Activated T-cell treated with anti-CD3 and anti-CD28 coated beads, Interleukin-2, amount 50 U/mL, for 1 hour (primary cell): ENCODE measurements at regions not wholly inside any gene's neighbourhood (a gene's known extent, or its start where the extent isn't known, plus 50 kb on each side); places are given as distances from the start of the nearest gene placed in this dataset.
"Not testable (repeated sequence)": the region's sequence is repeated elsewhere in the genome, so short reads cannot be mapped to it uniquely, and the experiment has no call there.

Experiments used
- DNase-seq: peaks from one replicate; pipeline ENCODE4 v3.0.0-alpha.2; 2020

DNA sequence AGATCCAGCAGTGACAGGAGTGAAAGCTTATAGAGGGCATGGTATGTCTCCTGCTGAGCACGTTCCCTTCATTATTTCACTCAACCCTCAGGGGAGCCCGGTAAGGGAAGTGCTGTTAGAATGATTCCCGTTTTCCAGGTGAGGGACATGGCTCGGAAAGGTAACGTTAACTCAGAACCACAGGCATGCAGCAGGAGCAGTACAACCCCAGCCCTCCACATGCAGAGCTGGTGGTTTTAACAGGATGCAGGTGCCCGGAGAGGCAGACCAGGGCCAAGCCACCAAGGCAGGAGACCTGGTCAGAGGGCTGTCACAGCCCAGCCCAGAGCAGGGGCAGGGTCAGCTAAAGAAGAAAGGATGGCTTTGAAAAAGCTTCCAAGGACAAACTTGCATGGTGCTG is 268.5 kb downstream of the SH3BP4 start:
- no peak for DNase-seq

DNA sequence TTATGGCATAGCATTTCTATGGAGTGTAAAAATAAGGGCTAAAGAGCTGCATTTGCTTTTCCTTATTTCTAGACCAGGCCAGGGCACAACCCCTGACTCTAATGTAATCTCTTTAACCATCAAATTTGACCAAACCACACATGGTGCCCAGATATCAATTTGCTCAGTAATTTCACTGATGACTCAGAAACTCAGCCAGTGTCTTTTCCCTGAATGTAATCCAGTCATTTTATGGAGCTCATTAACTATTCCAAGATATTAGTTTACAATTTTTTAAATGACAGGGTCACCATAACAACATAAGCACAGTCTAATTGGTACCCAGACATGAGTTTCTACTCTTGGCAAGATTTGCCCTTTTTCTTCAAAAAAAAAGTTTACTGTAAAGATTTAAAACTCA is 270.8 kb upstream of the AGAP1 start:
- DNase-seq: no peak

DNA sequence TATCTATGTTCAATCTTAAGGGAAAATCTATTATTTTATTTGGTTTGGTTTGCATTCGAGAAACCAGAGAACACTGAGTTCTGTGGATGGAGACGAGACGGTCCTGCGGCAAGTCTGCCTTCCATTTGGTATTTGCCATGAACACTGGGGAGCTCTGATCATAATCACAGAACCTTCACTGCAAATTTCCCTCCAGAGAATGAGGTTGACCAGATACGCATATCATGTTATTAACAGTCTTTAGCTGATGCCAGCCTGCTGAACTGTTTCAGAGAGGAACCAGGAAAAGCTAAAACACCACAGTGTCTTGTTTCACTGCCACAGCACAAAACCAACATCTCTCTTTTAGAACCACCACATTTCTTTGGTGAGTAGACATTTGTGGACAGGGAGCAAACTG is 269.4 kb upstream of the AGAP1 start:
- no peak for DNase-seq

DNA sequence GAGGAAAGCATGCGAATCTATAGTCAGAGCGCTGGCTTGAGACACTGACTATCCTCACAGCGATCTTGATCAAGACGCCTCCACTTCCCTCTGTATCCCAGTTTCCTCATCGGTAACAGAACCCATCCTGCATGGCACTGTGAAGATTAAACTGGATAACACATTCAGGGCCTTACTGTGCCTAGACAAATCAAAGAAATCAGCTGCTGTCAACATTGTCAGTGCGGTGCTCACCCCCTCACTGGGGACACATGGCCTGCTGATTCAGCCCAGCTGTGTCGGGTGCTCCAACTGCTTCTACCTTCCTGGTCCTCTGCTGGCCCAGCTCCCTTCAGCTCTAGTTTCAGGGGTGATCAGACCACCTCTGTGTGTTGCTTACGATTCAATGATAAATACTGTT is 268.6 kb upstream of the AGAP1 start:
- DNase-seq: no peak

DNA sequence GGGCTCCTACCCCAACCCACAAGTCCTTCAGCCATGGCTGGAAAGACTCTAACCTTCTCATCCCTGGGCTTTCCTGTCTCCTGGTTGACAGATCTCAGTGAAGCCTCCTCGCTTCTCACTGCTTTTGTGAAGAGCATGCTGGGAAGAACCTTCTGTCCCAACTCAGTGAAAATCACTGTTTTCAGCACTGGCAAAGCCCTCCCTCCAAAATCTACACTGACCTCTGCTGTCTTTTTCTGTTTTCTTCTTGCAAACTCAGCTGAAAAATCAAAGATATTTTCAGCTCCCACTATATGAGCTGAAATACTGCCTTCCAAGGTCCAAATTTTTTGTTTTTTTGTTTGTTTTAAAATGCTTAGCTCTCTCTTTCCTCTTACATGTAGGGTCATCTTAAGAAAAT is 266.3 kb upstream of the AGAP1 start:
- no peak for DNase-seq

DNA sequence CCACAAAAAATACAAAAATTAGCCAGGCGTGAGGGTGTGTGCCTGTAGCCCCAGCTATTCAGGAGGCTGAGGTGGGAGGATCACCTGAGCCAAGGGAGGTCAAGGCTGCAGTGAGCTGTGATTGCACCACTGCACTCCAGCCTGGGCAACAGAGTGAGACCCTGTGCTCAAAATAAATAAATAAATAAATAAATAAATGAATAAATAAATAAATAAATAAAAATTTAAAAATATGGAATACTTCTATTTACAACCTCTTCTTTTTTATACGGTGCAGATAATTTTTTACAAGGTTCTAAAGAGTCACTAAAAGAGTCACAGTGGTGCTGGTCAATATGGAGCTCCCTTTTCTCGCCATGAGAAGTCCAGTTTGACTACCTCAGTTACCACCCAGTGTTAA is 265.4 kb upstream of the AGAP1 start:
- DNase-seq: not testable (repeated sequence)

DNA sequence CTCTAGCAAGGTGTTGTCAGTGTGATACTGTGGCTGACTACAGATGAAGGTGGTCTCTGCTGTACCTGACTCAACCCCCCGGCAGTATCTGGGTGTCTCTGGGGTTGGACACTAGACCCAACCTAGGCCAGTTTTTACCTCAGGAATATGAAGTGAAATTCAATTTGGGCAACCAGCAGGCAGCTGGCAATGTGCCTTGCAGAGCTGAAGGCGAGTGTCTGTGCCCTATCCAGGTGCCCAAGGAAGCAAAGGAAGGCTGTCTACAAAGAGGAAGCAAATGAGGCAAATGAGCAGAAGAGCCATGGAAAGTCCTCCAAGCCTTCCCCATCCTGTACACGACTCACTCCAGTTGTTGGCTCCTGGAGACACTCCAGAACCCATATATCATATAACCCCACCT is 264.6 kb upstream of the AGAP1 start:
- no peak for DNase-seq

DNA sequence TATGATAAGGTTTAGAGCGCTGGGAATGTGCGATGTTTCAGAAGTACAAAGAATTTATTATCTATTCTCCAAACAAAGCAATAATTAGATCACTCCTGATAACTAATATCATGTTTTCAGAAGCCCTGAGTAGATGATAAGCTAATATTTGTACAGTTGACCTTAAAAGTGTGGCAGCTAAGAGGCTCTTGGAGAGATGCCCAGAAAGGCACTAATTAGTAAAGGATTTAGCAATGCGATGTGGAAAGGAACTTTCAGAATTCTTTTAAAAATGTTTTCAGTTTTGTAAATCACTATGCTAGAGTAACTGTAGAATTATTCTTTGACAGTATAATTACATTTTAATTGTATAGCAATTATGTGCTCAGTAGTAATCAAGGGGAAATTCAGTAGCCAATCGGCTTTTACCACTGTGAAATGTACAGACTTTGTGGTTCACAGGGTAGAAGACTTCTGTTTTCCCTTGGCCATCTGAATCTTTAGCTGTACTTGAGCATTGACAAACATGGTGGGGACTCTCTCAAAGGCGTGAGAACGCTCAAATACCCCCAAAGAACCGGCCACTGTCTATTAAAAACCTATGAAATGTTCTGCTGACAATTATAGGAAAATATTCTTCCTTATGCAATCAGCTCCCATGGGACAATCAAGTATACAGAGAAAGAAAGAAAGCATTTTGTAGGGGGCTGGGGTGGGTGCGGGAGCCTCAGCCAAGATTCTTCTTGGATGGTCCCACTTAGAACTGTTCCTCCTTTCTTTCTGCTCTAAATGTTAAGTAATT is 262.8 kb upstream of the AGAP1 start:
- no peak for DNase-seq

DNA sequence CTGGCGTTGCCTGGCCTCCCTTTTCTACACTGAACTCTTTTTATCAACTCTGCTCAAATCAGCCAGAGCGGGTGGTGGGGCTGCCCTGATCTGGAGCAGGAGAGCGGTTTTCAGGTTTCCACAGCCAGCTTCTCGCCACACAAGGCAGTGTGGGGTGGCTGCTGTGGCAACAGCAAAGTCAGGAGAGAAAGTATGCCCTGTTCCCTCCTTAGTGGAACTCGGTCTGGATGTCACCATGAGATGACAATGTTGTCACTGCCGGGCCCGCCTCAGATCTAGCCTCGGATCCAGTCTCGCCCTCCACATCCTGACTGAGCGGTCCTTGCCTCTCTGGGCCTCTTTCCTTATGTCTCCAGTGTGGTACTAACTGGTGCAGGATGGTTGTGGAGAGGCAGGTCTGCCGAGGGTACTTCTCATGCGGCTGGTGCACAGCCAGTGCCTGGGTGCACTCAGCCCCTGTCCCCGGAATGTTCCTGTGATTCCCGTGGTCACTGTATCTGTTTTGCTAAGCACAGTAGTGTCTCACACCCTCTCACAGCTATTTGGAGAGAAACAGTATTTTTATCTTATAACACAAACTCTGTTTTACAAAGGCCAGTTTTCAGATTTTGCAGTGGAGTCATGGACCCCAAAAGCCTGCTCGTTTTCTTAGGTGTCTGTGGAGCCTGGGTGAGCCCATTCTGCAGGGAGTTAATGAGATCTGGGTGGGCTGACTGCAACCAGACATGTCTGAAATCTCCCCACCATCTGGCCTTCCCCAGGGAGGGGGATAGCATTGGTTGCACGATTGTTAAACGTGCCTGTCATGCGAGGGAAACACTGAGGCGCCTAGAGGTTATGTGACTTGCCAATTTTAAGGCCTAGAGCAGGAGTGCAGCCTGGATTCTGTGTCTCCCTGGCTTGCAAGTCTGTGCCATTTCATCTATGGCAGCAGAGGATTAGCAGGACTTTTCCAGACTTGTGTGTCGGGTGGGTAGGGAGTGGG is 261.1 kb upstream of the AGAP1 start:
- DNase-seq: no peak

DNA sequence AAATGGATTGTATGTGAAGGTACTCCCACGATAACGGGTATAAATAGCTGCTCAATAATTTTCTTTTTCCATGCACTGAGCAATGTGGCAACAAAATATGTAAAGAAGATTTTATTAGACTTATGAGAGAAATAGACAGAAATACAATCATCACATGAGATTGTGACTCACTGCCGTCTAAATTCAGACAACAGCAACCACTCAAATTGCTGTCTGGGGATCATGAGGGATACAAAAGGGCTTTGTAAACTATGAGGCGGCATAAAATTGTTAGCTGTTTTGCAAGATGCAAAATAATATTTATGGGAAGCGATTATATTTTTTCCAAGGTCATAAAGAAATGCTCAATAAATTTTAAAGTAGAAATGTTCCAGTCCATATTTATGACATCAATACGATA is 259.1 kb upstream of the AGAP1 start:
- no peak for DNase-seq

DNA sequence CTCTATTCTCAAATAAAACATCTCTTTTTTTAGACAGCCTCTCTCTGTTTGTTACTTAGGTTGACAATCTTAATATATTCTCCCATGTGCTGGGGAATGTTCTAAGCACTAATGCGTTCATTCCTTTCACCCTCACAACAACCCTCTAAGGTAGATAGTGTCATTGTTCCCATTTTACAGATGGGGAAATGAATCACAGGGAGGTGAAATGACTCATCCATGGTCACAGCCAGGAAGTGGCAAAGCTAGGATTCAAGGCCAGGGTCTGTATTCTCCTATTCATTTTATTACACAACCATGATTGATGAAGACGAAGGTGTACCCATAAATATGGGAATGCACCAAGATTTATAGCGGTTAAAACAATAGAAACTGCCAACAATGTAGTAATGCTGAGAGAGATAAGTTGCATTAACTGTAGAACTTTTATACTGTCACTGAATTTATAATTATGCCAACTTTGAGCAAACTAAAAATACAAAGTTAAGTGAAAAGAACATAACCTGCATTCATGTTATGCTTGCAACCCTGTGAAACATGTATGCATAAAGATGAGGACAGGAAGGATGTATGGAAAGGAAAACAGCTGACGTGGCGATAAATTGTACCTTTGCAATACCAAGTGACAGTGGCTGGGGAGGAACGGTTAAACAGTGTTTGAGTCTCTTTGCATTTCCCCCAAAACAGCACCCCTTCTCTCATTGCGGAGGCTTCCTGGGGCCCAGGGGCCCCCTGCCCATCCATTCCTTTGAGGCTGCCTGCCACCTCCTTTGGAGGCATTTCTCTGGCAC is 257.7 kb upstream of the AGAP1 start:
- no peak for DNase-seq

DNA sequence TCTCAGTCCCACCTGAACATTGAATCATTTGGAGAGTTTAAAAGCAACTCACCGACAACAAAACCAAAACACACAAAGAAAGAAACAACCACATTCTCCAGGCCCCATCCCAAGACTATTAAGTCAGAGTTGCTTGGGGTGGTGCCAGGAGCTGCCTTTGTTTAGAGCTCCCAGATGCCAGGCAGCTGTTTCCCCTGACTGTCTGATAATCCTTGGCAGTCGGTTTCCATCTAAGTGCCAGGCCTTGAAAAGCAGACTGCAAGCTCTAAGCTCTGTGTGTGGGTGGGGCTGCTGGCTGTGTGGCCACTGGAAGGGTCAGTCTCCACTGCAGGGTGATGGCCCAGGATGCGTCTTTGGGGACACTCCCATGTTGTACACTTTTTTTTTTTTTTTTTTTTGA is 255.3 kb upstream of the AGAP1 start:
- no peak for DNase-seq

DNA sequence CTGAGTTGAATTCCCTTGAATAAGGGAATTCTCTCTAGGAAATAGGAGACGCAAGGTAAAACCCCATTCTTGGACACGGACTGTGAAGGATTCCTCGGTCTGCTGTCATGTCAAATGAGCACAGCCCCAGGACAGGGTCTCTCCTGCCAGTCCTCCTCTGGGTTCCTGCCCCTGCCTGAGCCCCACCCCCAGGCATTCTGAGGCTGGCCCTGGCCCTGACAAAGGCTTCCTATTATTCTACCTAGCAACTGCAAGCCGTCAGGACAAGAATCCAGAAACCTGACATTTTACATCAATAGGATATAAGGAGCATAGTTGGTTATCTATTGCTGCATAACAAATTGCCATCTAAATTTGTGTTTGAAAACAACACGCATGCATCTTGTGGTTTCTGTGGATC is 253.3 kb upstream of the AGAP1 start:
- DNase-seq: no peak

DNA sequence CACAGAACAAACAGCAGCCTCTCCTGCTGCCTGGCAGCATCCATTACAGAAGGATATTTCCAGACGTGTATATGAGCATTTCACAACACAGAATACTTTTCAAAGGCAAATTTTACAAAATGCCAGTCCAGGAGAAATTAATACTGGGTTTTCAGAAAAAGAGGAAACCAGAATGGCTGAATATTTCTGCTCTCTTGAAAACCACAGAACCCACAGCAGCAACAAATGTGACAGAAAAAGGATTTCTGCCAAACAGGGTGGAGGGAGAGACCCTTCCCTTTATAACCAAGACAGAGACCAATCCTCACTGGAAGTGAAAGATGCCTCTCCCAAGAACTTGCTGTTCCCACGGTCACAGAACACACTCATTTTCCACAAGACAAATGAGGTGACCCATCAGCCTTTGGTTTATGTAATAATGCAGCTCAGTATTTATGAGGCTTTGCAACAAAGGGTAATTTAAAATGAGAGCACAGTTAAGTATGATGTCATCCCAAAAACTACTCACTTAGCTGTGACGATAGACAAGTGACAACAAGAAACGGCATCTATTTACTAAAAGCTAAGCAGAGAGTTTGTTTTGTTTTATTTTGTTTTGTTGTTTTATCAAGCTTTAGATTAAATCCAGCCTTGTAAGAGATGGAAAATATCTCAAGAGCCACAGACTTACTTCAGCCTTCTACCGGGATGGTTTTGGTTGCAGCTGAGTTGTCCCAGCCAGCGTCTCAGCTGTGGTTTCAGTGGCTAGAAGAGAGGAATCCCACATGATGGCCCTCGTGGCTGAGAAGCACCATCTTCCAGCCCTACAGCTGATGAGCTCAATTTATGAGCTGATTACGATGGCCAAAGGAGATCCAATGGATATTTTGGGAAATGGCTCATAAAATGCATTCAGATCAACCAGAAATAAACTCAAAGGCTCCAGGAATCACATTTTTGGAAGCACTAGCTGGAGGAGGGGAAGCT is 249.3 kb upstream of the AGAP1 start:
- no peak for DNase-seq

DNA sequence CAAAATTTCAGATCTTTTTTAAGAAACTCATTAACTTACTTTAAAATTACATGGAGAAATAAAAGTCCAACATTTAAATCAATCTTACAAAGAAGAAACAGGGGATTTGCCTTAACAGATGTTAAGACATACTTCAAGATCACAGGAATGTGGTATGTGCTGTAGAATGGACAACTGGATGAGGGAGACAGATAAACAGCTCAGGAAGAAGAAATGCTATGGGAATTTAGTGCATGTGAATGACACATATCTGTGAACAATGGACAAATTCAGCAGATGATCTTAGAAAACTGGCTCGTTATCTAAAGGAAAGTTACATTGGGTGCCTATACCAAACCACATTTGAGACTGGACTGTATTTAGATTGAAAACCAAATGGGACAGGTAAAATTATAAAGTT is 246.8 kb upstream of the AGAP1 start:
- DNase-seq: no peak

DNA sequence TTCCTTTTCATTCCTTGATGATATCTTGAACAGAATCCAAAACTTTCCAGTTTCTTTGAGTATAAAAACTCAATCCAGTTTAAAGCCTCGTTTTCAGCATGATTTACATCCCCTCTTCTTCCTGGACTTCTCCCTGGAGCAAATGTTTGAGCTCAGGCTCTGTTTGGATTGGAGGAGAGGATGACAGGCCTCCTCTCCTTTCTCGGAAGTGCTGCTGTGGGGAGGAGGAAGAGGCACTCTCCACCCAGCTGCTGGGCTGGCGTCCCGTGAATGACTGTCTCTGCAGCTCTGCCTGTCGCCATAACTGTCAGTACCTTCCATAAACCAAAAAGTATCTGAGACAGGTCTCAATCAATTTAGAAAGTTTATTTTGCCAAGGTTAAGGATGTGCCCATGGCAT is 238.2 kb upstream of the AGAP1 start:
- DNase-seq: no peak

DNA sequence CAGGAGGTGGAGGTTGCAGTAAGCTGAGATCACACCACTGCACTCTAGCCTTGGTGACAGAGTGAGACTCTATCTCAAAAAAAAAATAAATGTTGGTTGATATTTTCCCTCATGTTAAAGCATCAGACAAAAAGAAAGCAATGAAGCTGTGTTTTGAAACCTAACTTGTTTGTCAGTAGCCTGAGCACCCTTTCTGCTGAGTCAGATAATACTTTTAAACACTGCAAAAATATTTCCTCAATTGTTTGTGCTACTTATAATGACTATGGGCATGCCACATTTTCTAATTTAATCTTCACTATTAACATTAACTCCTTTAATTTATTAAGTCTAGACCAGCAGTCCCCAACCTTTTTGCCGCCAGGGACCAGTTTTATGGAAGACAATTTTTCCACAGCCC is 236.3 kb upstream of the AGAP1 start:
- DNase-seq: no peak

DNA sequence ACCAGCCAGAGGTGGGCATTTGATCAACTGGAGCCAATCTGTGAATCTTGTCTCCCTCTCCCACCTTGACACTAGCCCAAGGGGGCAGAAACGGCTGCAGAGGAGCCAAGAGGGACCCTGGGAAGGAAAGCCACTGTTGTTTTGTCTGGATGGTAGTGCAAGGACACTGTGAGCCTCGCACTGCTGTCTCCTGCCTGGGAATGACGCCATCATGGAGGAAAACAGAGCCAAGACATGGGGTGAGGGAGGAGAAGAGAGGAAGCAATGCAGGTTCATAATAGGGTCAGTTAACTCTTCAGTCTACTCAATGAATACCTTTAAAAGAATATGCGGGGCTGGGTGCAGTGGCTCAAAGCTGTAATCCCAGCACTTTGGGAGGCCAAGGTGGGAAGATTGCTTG is 231.1 kb upstream of the AGAP1 start:
- no peak for DNase-seq

DNA sequence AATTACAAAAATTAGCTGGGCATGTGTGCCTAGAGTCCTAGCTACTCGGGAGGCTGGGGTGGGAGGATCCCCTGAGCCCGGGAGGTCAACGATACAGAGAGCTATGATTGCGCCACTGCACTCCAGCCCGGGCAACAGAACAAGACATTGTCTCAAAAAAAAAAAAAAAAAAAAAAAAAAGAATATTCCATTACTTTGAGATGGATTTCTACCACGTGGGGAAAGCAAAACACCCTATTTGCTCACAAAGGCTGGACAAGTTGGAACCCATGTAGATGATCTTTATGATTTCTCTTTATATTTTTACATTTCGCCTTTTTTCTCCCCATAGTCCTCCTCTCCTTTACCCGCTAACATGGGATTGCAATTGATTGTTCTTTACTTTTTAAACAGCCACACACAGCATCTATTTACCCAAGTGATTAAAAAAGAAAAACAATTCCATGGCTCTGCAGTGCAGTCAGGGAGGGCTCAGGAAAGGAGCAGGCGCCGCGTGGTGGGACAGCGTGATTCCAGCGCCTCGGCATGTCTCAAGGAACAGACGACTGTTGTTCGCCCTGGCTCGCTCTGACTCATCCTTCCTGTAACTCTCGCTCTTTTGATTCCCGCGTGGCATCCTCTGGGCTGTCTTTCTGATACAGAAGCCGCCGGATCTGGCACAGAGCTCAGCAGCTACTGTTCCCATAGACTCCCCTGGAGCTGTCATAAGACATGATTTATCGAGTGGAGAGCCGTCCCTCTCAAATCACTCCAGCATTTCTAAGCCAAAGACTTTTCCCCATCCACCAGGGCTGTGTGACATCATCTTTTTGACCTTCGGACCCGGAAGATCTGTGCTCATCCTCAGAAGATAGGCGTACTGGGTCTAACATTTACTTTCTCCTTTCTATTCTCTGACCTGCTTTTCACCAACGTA is 230.4 kb upstream of the AGAP1 start:
- DNase-seq: no peak

DNA sequence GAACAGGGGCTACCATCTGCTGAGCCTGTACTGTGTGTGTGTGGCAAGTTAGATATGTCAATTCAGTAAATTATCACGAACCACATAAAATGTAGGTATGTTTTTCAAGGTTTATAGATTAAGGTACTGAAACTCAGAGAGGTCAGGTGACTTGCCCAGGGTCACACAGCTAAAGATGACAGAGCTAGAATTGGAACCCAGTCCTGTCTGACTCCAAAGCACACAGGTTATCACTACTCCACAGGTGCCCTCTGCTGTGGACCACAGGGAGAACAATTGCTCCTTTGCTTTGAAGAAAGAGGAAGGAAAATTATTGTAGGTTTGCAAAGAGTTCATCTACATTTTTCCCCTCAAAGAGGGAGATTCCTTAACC is 229.7 kb upstream of the AGAP1 start:
- no peak for DNase-seq

DNA sequence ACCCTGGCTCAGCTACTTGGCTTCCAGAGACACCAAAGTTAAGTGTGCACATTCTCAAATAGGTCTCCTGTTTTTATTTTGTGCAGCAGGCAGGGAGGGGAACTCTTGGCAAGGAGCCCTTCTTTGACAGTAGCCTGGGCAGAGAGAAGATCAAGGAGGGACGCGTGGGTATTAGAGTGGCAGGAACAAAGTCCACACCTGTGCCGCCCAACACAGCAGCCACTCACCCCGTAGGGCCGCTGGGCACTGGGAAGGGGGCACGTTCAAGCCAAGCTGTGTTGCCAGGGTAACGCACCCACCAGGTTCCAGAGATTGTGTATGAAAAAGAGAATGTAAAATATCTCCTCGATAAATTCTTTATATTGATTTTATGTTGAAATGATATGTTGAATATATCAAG is 229.3 kb upstream of the AGAP1 start:
- no peak for DNase-seq
